ENCODE measurements at regions not wholly inside any gene's neighbourhood (a gene's known extent, or its start where the extent isn't known, plus 50 kb on each side); places are given as distances from the start of the nearest gene placed in this dataset.

GRCh38 chr5:21173036-21173435, 1185.0 kb upstream of the CDH18 start:
- no peak for DNase-seq (ENCODE audit: low read depth)

- no peak for DNase-seq (ENCODE audit: low read depth)
Observed at GRCh38 chr5:21171038-21171437, 1183.0 kb upstream of the CDH18 start.

- DNase-seq (ENCODE audit: low read depth) = no peak
Observed at GRCh38 chr5:21168557-21168956, 1180.6 kb upstream of the CDH18 start.

- no peak for DNase-seq (ENCODE audit: low read depth)
Observed at GRCh38 chr5:21165344-21165743, 1177.3 kb upstream of the CDH18 start.

- no peak for DNase-seq (ENCODE audit: low read depth)
Observed at GRCh38 chr5:21164425-21164824, 1176.4 kb upstream of the CDH18 start.

GRCh38 chr5:21159510-21160059, 1171.6 kb upstream of the CDH18 start:
- DNase-seq (ENCODE audit: low read depth) = no peak

GRCh38 chr5:21154526-21154925, 1166.5 kb upstream of the CDH18 start:
- no peak for DNase-seq (ENCODE audit: low read depth)

GRCh38 chr5:21152611-21153010, 1164.6 kb upstream of the CDH18 start:
- DNase-seq (ENCODE audit: low read depth) = peak; percentile 3

GRCh38 chr5:21145376-21145775, 1157.4 kb upstream of the CDH18 start:
- no peak for DNase-seq (ENCODE audit: low read depth)

GRCh38 chr5:21143686-21144085, 1155.7 kb upstream of the CDH18 start:
- DNase-seq (ENCODE audit: low read depth) = no peak

GRCh38 chr5:21142791-21143190, 1154.8 kb upstream of the CDH18 start:
- DNase-seq (ENCODE audit: low read depth) = no peak

GRCh38 chr5:21140987-21141386, 1153.0 kb upstream of the CDH18 start:
- no peak for DNase-seq (ENCODE audit: low read depth)

GRCh38 chr5:21126236-21126635, 1138.2 kb upstream of the CDH18 start:
- no peak for DNase-seq (ENCODE audit: low read depth)

GRCh38 chr5:21125238-21125983, 1137.4 kb upstream of the CDH18 start:
- no peak for DNase-seq (ENCODE audit: low read depth)

GRCh38 chr5:21121213-21121612, 1133.2 kb upstream of the CDH18 start:
- DNase-seq (ENCODE audit: low read depth) = no peak

GRCh38 chr5:21097661-21098060, 1109.7 kb upstream of the CDH18 start:
- no peak for DNase-seq (ENCODE audit: low read depth)

- no peak for DNase-seq (ENCODE audit: low read depth)
Observed at GRCh38 chr5:21094619-21095018, 1106.6 kb upstream of the CDH18 start.

- DNase-seq (ENCODE audit: low read depth) = no peak
Observed at GRCh38 chr5:21087766-21088165, 1099.8 kb upstream of the CDH18 start.

- DNase-seq (ENCODE audit: low read depth) = no peak
Observed at GRCh38 chr5:21085791-21086190, 1097.8 kb upstream of the CDH18 start.

GRCh38 chr5:21071986-21072385, 1084.0 kb upstream of the CDH18 start:
- no peak for DNase-seq (ENCODE audit: low read depth)

- DNase-seq (ENCODE audit: low read depth) = no peak
Observed at GRCh38 chr5:21071421-21071820, 1083.4 kb upstream of the CDH18 start.

GRCh38 chr5:21070858-21071257, 1082.9 kb upstream of the CDH18 start:
- no peak for DNase-seq (ENCODE audit: low read depth)

GRCh38 chr5:21067724-21068123, 1079.7 kb upstream of the CDH18 start:
- no peak for DNase-seq (ENCODE audit: low read depth)

- no peak for DNase-seq (ENCODE audit: low read depth)
Observed at GRCh38 chr5:21063146-21063545, 1075.1 kb upstream of the CDH18 start.

Data from GM04503 (cell line).